ENCODE measurements at regions not wholly inside any gene's neighbourhood (a gene's known extent, or its start where the extent isn't known, plus 50 kb on each side); places are given as distances from the start of the nearest gene placed in this dataset.

DNA sequence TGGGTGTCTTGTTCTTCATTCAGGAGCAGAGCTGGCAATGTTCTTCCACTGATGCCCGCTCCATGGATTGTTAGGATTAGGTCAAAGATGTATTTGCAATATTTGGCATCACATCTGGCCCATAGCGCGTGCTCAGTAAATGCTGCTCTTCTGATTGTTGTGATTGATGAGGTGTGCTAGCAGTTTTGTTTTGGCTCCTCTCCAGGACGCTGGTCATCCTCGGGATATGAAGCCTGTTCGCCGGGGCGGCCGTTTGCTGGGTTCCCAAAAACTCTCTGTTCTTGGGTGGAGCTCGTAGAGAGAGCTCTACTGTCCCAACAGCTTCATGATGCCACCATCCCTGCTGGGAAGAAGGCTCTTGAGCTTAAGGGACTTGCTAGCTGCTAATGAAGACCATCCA is 96.9 kb downstream of the XRCC2 start:
- Histone ChIP-seq H2AK9ac (replicated peaks; ENCODE audit: low read depth, low read length, poor library complexity) (no peak overlapping the region), H3K27me3 (ENCODE audit: control insufficient read depth, insufficient read depth, low read length) (no peaks in the 10 kb centered on the region; the same call in 1 of the 2 replicates), H2BK20ac (ENCODE audit: low read depth, low read length) (no peak overlapping the region), H3K9me1 (ENCODE audit: insufficient read depth, low read length) (no peaks in the 10 kb centered on the region), H3K27ac (ENCODE audit: insufficient read depth, low read length) (no peak overlapping the region), H2BK5ac (ENCODE audit: low read depth, low read length, poor library complexity, severe bottlenecking) (no peak overlapping the region), H3K79me1 (ENCODE audit: low read depth in 1 of 2, low read length in 2 of 2) (no peaks in the 10 kb centered on the region), H3K18ac (ENCODE audit: low read depth, low read length) (no peak overlapping the region), H3K4me3 (ENCODE audit: insufficient read depth, low read depth, low read length) (no peak overlapping the region), H4K8ac (ENCODE audit: low read depth in 2 of 2, low read length in 2 of 2) (no peak overlapping the region), H2AFZ (replicated peaks; ENCODE audit: low read length, poor library complexity) (no peak overlapping the region), H3K4me2 (ENCODE audit: low read depth, low read length) (no peak overlapping the region), H3K36me3 (ENCODE audit: control insufficient read depth, insufficient read depth, low read length) (no peaks in the 10 kb centered on the region), H3K56ac (ENCODE audit: extremely low read depth, insufficient read depth, low read length) (no peak overlapping the region), H4K91ac (ENCODE audit: insufficient read depth, low read depth, low read length) (no peak overlapping the region), H3K4ac (ENCODE audit: low read depth, low read length) (no peak overlapping the region), H3K23ac (ENCODE audit: low read depth, low read length) (no peak overlapping the region), H3K9ac (ENCODE audit: low read depth, low read length) (no peak overlapping the region), H4K5ac (ENCODE audit: low read depth, low read length) (no peak overlapping the region), H2BK15ac (ENCODE audit: low read depth, low read length) (no peak overlapping the region), H4K20me1 (ENCODE audit: insufficient read depth, low read length) (no peaks in the 10 kb centered on the region), H2AK5ac (ENCODE audit: low read depth, low read length) (no peak overlapping the region), H3K4me1 (ENCODE audit: control insufficient read depth, insufficient read depth, low read length) (no peaks in the 10 kb centered on the region), H3K14ac (replicated peaks; ENCODE audit: low read depth, low read length) (no peak overlapping the region), H3K9me3 (ENCODE audit: control insufficient read depth, insufficient read depth, low read length) (no peaks in the 10 kb centered on the region), H2BK120ac (ENCODE audit: low read depth, low read length) (no peak overlapping the region)
- ATAC-seq (ENCODE audit: low read depth) (no peak), DNase-seq (no peak)
- WGBS, 2 experiments (ENCODE audit: extremely low coverage in 2 of 2, insufficient read length in 1 of 2): 13% methylated on average over 3 of the region's 10 CpGs; no CpG with 5 or more reads in 1 of the 2 experiments
- in situ Hi-C loops (cut with MboI; ENCODE audit: low sequenced_read_pairs): no loop called here
- ChIA-PET CTCF (no interaction called here), POLR2A (ENCODE audit: unreplicated experiment) (no interaction called here)
- intact Hi-C loops (cut with micrococcal nuclease): no loop called here
- dilution Hi-C loops (cut with HindIII; ENCODE audit: low sequenced_read_pairs, unreplicated experiment): no loop called here
- TF ChIP-seq MAFK (IDR thresholded peaks at IDR 0.05; ENCODE audit: low read depth, low read length) (no peak), RFX5 (IDR thresholded peaks at IDR 0.05; ENCODE audit: low read depth, low read length) (no peak), BHLHE40 (IDR thresholded peaks at IDR 0.05; ENCODE audit: low read depth, low read length) (no peak), MAZ (IDR thresholded peaks at IDR 0.05; ENCODE audit: borderline replicate concordance, low read depth, low read length) (no peak), POLR2A (IDR thresholded peaks at IDR 0.05; ENCODE audit: low read depth, low read length) (no peak), NFE2L2 (IDR thresholded peaks at IDR 0.05; ENCODE audit: low read depth, low read length) (no peak), CHD1 (IDR thresholded peaks at IDR 0.05; ENCODE audit: low read depth, low read length) (no peak), FOS (IDR thresholded peaks at IDR 0.05; ENCODE audit: low read depth, low read length) (no peak), RAD21 (IDR thresholded peaks at IDR 0.05; ENCODE audit: low read length) (no peak), SMC3 (IDR thresholded peaks at IDR 0.05; ENCODE audit: low read depth, low read length) (no peak), CEBPB (IDR thresholded peaks at IDR 0.05; ENCODE audit: low read depth, low read length) (no peak)
- TF ChIP-seq, protein P1, sequence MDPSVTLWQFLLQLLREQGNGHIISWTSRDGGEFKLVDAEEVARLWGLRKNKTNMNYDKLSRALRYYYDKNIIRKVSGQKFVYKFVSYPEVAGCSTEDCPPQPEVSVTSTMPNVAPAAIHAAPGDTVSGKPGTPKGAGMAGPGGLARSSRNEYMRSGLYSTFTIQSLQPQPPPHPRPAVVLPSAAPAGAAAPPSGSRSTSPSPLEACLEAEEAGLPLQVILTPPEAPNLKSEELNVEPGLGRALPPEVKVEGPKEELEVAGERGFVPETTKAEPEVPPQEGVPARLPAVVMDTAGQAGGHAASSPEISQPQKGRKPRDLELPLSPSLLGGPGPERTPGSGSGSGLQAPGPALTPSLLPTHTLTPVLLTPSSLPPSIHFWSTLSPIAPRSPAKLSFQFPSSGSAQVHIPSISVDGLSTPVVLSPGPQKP (IDR thresholded peaks at IDR 0.05; ENCODE audit: borderline replicate concordance, low read depth, low read length): no peak
- TF ChIP-seq, protein P2, sequence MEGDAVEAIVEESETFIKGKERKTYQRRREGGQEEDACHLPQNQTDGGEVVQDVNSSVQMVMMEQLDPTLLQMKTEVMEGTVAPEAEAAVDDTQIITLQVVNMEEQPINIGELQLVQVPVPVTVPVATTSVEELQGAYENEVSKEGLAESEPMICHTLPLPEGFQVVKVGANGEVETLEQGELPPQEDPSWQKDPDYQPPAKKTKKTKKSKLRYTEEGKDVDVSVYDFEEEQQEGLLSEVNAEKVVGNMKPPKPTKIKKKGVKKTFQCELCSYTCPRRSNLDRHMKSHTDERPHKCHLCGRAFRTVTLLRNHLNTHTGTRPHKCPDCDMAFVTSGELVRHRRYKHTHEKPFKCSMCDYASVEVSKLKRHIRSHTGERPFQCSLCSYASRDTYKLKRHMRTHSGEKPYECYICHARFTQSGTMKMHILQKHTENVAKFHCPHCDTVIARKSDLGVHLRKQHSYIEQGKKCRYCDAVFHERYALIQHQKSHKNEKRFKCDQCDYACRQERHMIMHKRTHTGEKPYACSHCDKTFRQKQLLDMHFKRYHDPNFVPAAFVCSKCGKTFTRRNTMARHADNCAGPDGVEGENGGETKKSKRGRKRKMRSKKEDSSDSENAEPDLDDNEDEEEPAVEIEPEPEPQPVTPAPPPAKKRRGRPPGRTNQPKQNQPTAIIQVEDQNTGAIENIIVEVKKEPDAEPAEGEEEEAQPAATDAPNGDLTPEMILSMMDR (conservative IDR thresholded peaks at IDR 0.05; ENCODE audit: low read depth, low read length): no peak
- BruUV-seq (replicated peaks): no TSS peak
